ENCODE measurements at regions not wholly inside any gene's neighbourhood (a gene's known extent, or its start where the extent isn't known, plus 50 kb on each side); places are given as distances from the start of the nearest gene placed in this dataset.

DNA sequence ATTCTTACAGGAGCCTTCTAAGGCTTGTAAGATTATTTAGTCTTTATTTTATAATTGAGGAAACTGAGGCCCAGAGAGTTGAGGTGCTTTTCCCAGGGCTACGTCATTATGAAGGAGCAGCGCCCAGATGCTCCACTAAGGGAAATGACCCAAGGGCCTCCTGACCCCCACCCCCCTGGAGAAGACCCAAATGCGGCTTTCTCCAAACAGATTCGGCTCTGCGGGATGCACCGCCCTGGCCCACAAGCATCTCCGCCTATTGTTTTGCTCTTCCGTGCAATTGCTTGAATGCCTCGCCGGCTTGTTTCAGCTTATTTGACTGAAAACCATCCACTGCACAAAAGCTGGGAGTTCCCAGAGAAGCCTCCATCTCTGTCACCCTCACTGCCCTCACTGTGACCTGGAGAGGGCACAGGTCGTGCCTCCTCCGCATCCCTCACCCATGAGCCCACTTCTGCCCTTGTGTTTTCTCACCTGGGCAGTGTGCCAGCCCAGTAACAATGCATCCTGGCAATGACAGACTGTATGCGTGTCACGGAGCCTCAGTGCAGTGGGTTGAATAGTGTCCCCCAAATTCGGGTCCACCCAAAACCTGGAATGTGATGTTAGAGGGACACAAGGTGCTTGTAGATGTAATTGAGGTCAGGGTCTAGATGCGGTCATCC, 790.2 kb downstream of the TBC1D22A start:
- Histone ChIP-seq H3K27me3 (ENCODE audit: insufficient read depth, low read length) (peaks cover 11% of the 10 kb centered on the region; the same call in 1 of the 2 replicates), H4K20me1 (ENCODE audit: insufficient read depth) (no peaks in the 10 kb centered on the region), H3K9me3 (ENCODE audit: control insufficient read depth in 1 of 2, insufficient read depth in 1 of 2, low read depth in 1 of 2, low read length in 2 of 2) (no peaks in the 10 kb centered on the region), H3K4me1 (ENCODE audit: control insufficient read depth in 1 of 2, insufficient read depth in 2 of 2, low read length in 2 of 2) (no peaks in the 10 kb centered on the region), H3K4me3 (replicated peaks in 1 of 2; ENCODE audit: low read depth in 1 of 2, low read length in 2 of 2) (no peak overlapping the region), H3K9ac (ENCODE audit: low read length) (no peak overlapping the region), H3K79me2 (ENCODE audit: insufficient read depth, low read length) (no peaks in the 10 kb centered on the region), H3K9me2 (ENCODE audit: insufficient read depth) (no peaks in the 10 kb centered on the region), H2AFZ (ENCODE audit: low read depth, low read length, poor library complexity, severe bottlenecking) (no peak overlapping the region), H3K36me3 (ENCODE audit: control insufficient read depth in 1 of 2, insufficient read depth in 2 of 2, low read length in 2 of 2) (no peaks in the 10 kb centered on the region), H3K4me2 (ENCODE audit: low read length) (no peak overlapping the region), H3K27ac (ENCODE audit: low read depth, low read length) (no peak overlapping the region)
- intact Hi-C loops (cut with micrococcal nuclease) = no loop called here
- no TSS peak for BruUV-seq (replicated peaks)
- ChIA-PET CTCF (no interaction called here), POLR2A (no interaction called here), RAD21 (ENCODE audit: low non-redundant PET in 1 of 2, low total read pairs in 2 of 2, uncharacterized antibody in 2 of 2, unreplicated experiment in 2 of 2) (no interaction called here)
- TF ChIP-seq TCF7L2 (IDR thresholded peaks at IDR 0.05; ENCODE audit: borderline replicate concordance, extremely low read depth, insufficient read depth, insufficient read length) (no peak), ZFX (IDR thresholded peaks at IDR 0.05) (no peak), ATF3 (IDR thresholded peaks at IDR 0.05) (no peak), ZNF274 (IDR thresholded peaks at IDR 0.05; ENCODE audit: low read depth, low read length) (no peak), RAD21 (IDR thresholded peaks at IDR 0.05; ENCODE audit: low read depth) (no peak), EZH2 (IDR thresholded peaks at IDR 0.05) (no peak), EZH2phosphoT487 (IDR thresholded peaks at IDR 0.05; ENCODE audit: borderline replicate concordance) (no peak), EGR1 (IDR thresholded peaks at IDR 0.05; ENCODE audit: low read depth) (no peak), JUND (IDR thresholded peaks at IDR 0.05) (no peak)
- DNase-seq (ENCODE audit: low read depth, low spot score) = no peak
- ATAC-seq = no peak

- BruUV-seq (replicated peaks) = no TSS peak
- Histone ChIP-seq H3K9me2 (ENCODE audit: insufficient read depth) (no peaks in the 10 kb centered on the region), H3K4me1 (ENCODE audit: control insufficient read depth in 1 of 2, insufficient read depth in 2 of 2, low read length in 2 of 2) (no peaks in the 10 kb centered on the region), H3K79me2 (ENCODE audit: insufficient read depth, low read length) (no peaks in the 10 kb centered on the region), H3K27me3 (ENCODE audit: insufficient read depth, low read length) (peaks cover 11% of the 10 kb centered on the region; the same call in 1 of the 2 replicates), H4K20me1 (ENCODE audit: insufficient read depth) (no peaks in the 10 kb centered on the region), H3K27ac (ENCODE audit: low read depth, low read length) (no peak overlapping the region), H3K9ac (ENCODE audit: low read length) (no peak overlapping the region), H3K36me3 (ENCODE audit: control insufficient read depth in 1 of 2, insufficient read depth in 2 of 2, low read length in 2 of 2) (no peaks in the 10 kb centered on the region), H3K9me3 (ENCODE audit: control insufficient read depth in 1 of 2, insufficient read depth in 1 of 2, low read depth in 1 of 2, low read length in 2 of 2) (no peaks in the 10 kb centered on the region), H3K4me3 (replicated peaks in 1 of 2; ENCODE audit: low read depth in 1 of 2, low read length in 2 of 2) (no peak overlapping the region), H2AFZ (ENCODE audit: low read depth, low read length, poor library complexity, severe bottlenecking) (no peak overlapping the region), H3K4me2 (ENCODE audit: low read length) (no peak overlapping the region)
- POLR2A ChIA-PET = no interaction called here
- RAD21 ChIA-PET (ENCODE audit: low non-redundant PET in 1 of 2, low total read pairs in 2 of 2, uncharacterized antibody in 2 of 2, unreplicated experiment in 2 of 2) = no interaction called here
- no peak for TF ChIP-seq POLR2A (IDR thresholded peaks at IDR 0.05; ENCODE audit: borderline replicate concordance, extremely low read depth, insufficient read depth, insufficient read length)
- no peak for TF ChIP-seq REST (IDR thresholded peaks at IDR 0.05; ENCODE audit: low read depth)
- TF ChIP-seq ZNF274 (IDR thresholded peaks at IDR 0.05; ENCODE audit: low read depth, low read length) = no peak
- TF ChIP-seq JUND (IDR thresholded peaks at IDR 0.05) = no peak
- no peak for TF ChIP-seq YY1 (IDR thresholded peaks at IDR 0.05; ENCODE audit: extremely low read depth, insufficient replicate concordance, low read depth, low read length)
- TF ChIP-seq ZBTB33 (IDR thresholded peaks at IDR 0.05; ENCODE audit: extremely low read depth, insufficient replicate concordance, low read length) = no peak
- TF ChIP-seq TCF7L2 (IDR thresholded peaks at IDR 0.05; ENCODE audit: borderline replicate concordance, extremely low read depth, insufficient read depth, insufficient read length) = no peak
- TF ChIP-seq SRF (IDR thresholded peaks at IDR 0.05; ENCODE audit: low read depth) = no peak
- TF ChIP-seq ZFX (IDR thresholded peaks at IDR 0.05) = no peak
- no peak for TF ChIP-seq CEBPB (IDR thresholded peaks at IDR 0.05; ENCODE audit: low read depth)
- TF ChIP-seq RAD21 (IDR thresholded peaks at IDR 0.05; ENCODE audit: low read depth) = no peak
- ATAC-seq (no peak), DNase-seq (ENCODE audit: low read depth, low spot score) (no peak)
- intact Hi-C loops (cut with micrococcal nuclease) = no loop called here
- CTCF ChIA-PET = no interaction called here
Observed at GRCh38 chr22:47552024-47552423, 789.6 kb downstream of the TBC1D22A start.
